ENCODE measurements at regions not wholly inside any gene's neighbourhood (a gene's known extent, or its start where the extent isn't known, plus 50 kb on each side); places are given as distances from the start of the nearest gene placed in this dataset.

- no peak for TF ChIP-seq CTCF (IDR thresholded peaks at IDR 0.05; ENCODE audit: low read depth, low read length, poor library complexity, severe bottlenecking)
- TF ChIP-seq EZH2phosphoT487 (IDR thresholded peaks at IDR 0.05; ENCODE audit: borderline replicate concordance, low read length): no peak
Observed at GRCh38 chr2:4967206-4967605, 725.0 kb upstream of the SOX11 start.
